Right ventricle myocardium superior (tissue), 1 donor: ENCODE measurements at regions not wholly inside any gene's neighbourhood (a gene's known extent, or its start where the extent isn't known, plus 50 kb on each side); places are given as distances from the start of the nearest gene placed in this dataset.
A peak's percentile ranks its signal among the peaks of the same experiment; 100 is the strongest.
"Not testable (repeated sequence)": the region's sequence is repeated elsewhere in the genome, so short reads cannot be mapped to it uniquely, and the experiment has no call there.

ENCODE experiments used
- ATAC-seq: fragments of 200-7000 bp; cut with Tn5 transposase; one replicate; pipeline ENCODE4 v1.9.1; 2020; ENCODE audit warnings: mild to moderate bottlenecking; ENCODE audit not compliant: poor library complexity
- DNase-seq: peaks from one replicate; pipeline ENCODE4 v3.0.0-alpha.2; 2020
- intact Hi-C: fragments of 100-400 bp; cut with DNase I; formaldehyde crosslinking; loops from one replicate; pipeline ENCODE4 v1.11.2; 2022
- donor health status: DM: no; HTN: yes; CAD: no; lungs with severe emphysema.

DNA sequence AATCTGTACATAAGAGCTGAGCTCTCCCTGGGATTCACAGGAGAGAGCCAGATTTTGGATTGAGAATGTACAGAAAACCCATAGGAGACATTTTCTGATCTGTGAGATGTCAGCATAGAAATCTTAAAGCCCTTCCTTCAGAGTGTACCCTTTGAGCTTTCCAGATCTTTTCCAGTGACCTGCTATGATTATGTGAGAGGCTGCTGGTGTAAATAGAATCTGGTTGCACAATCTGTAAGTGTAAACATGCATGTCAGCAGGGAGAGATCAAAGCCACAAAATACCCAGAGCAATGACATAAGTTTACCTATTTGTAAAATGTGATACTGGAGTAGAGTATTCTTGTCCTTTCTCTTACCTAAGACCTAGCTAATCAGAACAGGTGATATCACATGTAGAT lies 471.9 kb downstream of the FOXD4L5 start:
- DNase-seq, intact Hi-C loops, ATAC-seq: not testable (repeated sequence)

DNA sequence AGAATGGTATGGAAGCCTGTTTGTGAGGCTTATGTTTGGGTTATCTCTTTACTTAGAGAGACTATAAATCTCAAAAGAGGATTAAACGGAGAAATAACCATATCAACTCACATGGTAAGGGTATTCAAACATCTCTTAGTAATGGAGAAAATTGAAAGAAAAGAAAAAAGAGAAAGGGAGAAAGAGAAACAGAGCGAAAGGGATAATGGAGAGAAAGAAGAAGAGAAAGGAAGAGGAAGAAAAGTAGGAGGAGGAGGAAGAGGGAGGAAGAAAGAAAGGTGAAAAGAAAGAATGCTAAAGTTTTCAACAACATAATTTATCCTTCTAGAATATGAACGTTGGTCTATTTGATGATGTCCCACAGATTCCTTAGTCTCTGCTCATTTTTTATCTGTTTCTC lies 506.3 kb downstream of the FOXD4L5 start:
- DNase-seq, intact Hi-C loops, ATAC-seq: not testable (repeated sequence)

DNA sequence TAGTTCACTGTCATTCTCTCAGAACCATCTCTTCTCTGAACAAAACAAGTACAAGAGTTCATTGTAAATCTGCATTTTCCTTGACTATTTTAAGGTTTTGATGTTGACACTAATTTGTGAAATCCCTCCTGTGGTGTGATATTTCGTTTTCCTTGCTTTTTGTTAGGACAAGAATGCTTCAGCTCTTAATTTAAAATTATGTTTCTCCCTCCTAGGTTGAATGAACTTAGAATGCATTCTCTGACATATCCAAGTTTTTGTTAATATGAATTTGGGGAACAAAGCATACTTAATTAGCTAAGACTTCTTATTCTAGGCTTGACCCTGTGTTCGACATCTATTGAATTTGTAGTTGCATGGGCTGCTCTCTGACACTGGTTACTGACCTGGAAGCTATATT lies 508.7 kb downstream of the FOXD4L5 start:
- ATAC-seq, DNase-seq, intact Hi-C loops: not testable (repeated sequence)

DNA sequence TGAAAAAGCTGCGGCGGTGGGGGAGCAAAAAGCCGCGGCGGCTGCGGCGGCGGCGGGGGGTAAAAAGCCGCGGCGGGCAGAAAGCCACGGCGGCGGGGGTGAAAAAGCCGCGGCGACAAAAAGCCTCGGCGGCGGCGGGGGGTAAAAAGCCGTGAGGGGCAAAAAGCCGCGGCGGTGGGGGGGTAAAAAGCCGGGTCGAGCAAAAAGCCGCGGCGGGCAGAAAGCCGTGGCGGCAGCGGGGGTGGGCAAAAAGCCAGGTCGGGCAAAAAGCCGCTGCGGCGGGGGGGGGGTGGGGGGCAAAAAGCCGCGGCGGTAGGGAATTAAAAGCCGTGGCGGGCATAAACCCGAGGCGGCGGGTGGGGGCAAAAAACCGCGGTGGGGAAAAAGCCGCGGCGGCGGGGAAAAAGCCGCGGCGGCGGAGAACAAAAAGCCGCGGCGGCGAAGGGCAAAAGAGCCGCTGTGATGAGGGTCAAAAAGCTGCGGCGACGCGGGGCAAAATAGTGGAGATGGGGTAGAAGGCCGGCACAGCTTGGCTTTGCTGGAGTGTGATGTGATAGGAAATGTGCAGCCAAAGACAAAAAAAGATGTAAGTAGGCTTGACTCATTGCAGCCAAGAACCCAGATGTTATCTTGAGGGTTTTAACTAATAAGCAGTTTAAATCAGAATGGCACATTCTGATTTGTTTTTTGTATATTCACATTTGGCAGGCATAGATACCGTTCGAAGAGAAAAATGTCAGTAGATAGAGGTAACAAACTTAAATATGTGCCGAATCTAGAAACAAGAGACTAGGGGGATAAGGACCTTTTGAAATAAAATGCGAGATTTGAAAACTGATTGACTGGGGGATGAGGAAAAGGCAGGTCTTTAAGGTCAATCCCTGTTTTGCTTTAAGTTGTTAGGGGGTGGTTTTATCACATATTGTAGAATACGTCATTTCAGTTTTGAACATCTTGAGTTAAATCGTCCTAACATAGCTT lies 509.9 kb downstream of the FOXD4L5 start:
- peak; percentile 24 for DNase-seq
- ATAC-seq, intact Hi-C loops: not testable (repeated sequence)

DNA sequence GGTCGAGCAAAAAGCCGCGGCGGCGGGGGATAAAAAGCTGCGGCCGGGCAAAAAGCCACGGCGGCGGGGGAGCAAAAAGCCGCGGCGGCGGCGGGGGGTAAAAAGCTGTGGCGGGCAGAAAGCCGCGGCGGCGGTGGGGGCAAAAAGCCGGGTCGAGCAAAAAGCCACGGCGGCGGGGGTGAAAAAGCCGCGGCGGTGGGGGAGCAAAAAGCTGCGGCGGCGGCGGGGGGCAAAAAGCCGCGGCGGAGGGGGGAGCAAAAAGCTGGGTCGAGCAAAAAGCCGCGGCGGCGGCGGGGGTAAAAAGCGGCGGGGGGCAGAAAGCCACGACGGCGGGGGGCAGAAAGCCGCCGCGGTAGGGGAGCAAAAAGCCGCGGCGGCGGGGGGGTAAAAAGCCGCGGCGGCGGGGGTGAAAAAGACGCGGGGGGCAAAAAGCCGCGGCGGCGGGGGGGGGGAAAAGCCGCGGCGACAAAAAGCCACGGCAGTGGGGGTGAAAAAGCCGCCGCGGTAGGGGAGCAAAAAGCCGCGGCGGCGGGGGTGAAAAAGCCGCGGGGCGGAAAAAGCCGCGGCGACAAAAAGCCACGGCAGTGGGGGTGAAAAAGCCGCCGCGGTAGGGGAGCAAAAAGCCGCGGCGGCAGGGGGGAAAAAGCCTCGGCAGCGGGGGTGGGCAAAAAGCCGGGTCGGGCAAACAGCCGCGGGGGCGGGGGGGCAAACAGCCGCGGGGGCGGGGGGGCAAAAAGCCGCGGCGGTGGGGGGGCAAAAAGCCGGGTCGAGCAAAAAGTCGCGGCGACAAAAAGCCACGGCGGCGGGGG lies 510.8 kb downstream of the FOXD4L5 start:
- DNase-seq, ATAC-seq, intact Hi-C loops: not testable (repeated sequence)

DNA sequence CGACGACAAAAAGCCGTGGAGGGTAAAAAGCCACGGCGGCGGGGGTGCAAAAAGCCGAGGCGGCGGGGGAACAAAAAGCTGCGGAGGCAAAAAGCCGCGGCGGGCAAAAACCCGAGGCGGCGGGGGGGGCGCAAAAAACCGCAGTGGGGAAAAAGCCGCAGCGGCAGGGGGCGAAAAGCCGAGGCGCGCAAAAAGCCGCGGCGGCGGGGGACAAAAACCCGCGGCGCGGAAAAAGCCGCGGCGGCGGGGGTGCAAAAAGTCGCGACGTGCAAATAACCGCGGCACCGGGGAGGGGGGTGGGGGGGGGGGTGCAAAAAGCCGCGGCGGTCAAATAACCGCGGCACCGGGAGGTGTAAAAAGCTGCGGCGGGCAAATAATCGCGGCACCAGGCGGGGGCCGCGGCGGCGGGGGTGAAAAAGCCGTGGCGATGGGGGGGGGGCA lies 511.5 kb downstream of the FOXD4L5 start:
- DNase-seq (peak; percentile 26), ATAC-seq (no peak)
- intact Hi-C loops = no loop called here

DNA sequence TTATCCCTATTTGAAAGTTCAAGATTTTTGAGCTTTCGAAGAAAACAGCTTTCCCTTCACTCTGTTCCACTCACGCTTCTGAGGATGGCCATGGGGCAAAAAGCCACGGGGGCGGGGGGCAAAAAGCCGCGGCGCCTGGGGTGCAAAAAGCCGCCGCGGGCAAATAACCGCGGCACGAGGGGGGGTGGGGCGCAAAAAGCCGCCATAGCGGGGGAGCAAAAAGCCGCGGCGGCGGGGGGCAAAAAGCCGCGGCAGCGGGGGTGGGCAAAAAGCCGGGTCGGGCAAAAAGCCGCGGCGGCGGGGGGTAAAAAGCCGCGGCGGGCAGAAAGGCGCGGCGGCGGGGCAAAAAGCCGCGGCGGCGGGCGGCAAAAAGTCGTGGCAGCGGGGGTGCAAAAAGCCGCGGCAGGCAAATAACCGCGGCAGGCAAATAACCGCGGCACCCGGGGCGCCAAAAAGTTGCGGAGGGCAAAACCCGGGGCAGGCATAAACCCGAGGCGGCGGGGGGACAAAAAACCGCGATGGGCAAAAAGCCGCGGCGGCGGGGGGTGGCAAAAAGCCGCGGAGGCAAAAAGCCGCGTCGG lies 512.2 kb downstream of the FOXD4L5 start:
- ATAC-seq, DNase-seq, intact Hi-C loops: not testable (repeated sequence)

DNA sequence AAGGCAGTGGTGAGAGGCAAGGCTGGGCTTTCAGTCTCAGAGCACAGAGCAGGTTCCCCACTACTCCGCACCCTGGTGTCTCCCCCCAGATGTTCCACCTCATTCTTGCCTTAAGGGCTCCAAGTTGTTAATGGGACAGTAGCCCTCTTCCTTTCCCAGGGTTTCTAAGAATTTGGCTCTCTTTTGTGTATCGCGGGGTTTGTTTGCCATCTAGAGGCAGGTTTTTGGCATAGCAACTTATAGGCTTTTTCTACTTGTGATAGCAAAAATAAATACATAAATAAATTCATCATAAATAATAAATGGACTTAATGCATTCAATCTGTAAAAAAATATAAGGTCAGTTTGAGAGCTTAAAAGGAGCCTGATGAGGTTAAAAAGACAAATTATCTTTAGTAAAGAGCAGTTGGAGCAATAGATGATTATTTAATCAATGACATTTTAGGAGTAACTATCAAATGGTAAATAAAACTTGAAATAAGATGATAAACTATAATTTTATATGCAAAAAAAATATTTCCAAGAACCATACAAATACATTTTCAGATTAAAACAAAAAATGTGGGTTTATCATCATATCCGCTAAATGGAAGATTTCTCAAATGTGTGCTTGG lies 512.8 kb downstream of the FOXD4L5 start:
- ATAC-seq, intact Hi-C loops, DNase-seq: not testable (repeated sequence)
